ENCODE measurements at regions not wholly inside any gene's neighbourhood (a gene's known extent, or its start where the extent isn't known, plus 50 kb on each side); places are given as distances from the start of the nearest gene placed in this dataset.
A peak's percentile ranks its signal among the peaks of the same experiment; 100 is the strongest.

- Histone ChIP-seq H3K4me1 (no peaks in the 10 kb centered on the region), H3K4me3 (no peak overlapping the region), H3K9me3 (no peaks in the 10 kb centered on the region), H3K27me3 (no peaks in the 10 kb centered on the region), H3K36me3 (no peaks in the 10 kb centered on the region), H3K27ac (no peak overlapping the region)
- WGBS, 2 donors, result 81 to 86% methylated on average over 3 of the region's 3 CpGs
- DNase-seq, result no peak
- no peak for TF ChIP-seq EP300 (IDR thresholded peaks at IDR 0.05)
- TF ChIP-seq POLR2AphosphoS5 (IDR thresholded peaks at IDR 0.05), result no peak
- no peak for TF ChIP-seq CTCF (IDR thresholded peaks at IDR 0.05)
- no peak for TF ChIP-seq POLR2A (IDR thresholded peaks at IDR 0.05)
- intact Hi-C loops (cut with DNase I), result no loop called here
These were observed 102.2 kb upstream of the PRR16 start for GRCh38 chr5:120361941-120362340.

DNA sequence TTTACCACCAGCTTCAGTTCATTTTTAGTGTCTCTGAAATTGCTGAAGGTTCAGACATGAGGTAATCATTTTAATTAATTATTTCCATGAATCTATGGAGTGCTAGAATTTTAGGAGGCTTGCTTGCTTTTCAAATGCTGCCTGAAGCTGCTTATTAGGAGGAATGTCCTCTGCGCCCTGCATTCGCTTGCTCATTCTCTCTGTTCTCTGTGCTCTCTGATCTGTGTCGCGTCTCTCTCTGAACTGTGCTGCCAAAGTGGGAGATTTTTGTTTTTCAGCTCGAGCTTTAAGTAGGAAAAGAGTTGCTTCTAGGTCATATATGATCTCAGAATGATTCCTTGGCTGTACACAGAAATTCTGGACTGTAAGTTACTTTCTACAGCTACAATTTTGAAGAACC is 101.7 kb upstream of the PRR16 start:
- no peak for DNase-seq
- H3K36me3 ChIP-seq, result no peaks in the 10 kb centered on the region

DNA sequence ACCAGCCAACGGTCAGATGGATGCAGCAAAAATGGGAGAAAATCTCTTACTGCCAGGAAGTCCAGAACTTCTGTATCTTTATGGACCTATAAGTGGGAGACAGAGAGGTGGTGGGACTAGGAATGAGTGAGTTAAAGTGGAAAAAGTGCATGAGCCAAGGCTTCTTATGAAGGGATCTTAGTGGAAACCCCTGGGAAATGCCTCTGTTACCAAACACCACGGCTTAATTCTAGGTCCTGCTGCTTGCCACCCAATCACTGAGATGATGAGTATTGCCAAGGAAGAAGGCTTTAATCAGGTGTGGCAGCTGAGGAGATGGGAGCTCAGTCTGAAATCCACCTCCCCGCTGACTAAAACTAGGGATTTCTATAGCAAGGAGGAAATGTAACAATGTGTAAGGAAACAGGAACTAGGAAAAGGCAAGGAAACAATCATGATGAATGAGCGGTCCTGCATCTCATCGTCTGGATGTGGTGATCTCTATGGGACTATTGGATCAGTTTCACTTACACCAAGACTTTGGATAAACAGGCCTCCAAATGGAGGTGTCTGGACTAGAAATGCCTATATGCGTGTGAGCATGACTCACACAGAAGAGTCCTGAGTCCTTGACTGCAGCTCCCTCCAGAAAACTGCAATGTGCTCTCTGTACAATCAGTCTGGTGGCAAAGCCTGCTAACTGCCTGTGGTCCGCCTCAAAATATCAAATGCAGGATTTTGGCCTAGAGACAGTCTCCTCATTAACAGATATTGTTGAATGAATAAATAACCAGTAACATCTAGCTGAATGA is 98.2 kb upstream of the PRR16 start:
- WGBS, 2 donors, result 92 to 93% methylated on average over 7 of the region's 7 CpGs
- intact Hi-C loops (cut with DNase I), result no loop called here
- no peak overlapping the region for H3K4me3 ChIP-seq
- H3K4me1 ChIP-seq, result no peaks in the 10 kb centered on the region
- no peaks in the 10 kb centered on the region for H3K36me3 ChIP-seq
- no peak for DNase-seq
- no peaks in the 10 kb centered on the region for H3K27me3 ChIP-seq
- H3K9me3 ChIP-seq, result no peaks in the 10 kb centered on the region
- no peak overlapping the region for H3K27ac ChIP-seq
- TF ChIP-seq EP300 (IDR thresholded peaks at IDR 0.05) (no peak), POLR2AphosphoS5 (IDR thresholded peaks at IDR 0.05) (no peak), CTCF (IDR thresholded peaks at IDR 0.05) (no peak), POLR2A (IDR thresholded peaks at IDR 0.05) (no peak)

More for the DNA sequence above, 101.7 kb upstream of the PRR16 start:
- Histone ChIP-seq H3K9me3 (no peaks in the 10 kb centered on the region), H3K27ac (no peak overlapping the region), H3K27me3 (no peaks in the 10 kb centered on the region), H3K4me1 (no peaks in the 10 kb centered on the region), H3K4me3 (no peak overlapping the region)
- WGBS, 2 donors, result 92% methylated on average over 5 of the region's 5 CpGs
- intact Hi-C loops (cut with DNase I), result no loop called here
- TF ChIP-seq EP300 (IDR thresholded peaks at IDR 0.05), result no peak
- no peak for TF ChIP-seq CTCF (IDR thresholded peaks at IDR 0.05)
- no peak for TF ChIP-seq POLR2A (IDR thresholded peaks at IDR 0.05)
- no peak for TF ChIP-seq POLR2AphosphoS5 (IDR thresholded peaks at IDR 0.05)

- H3K27me3 ChIP-seq, result no peaks in the 10 kb centered on the region
- TF ChIP-seq EP300 (IDR thresholded peaks at IDR 0.05), result no peak
- TF ChIP-seq CTCF (IDR thresholded peaks at IDR 0.05), result no peak
- TF ChIP-seq POLR2AphosphoS5 (IDR thresholded peaks at IDR 0.05), result no peak
- TF ChIP-seq POLR2A (IDR thresholded peaks at IDR 0.05), result no peak
- no peaks in the 10 kb centered on the region for H3K4me1 ChIP-seq
- 96 to 97% methylated on average over 13 of the region's 13 CpGs for WGBS, 2 donors
- H3K9me3 ChIP-seq, result no peaks in the 10 kb centered on the region
- no peak overlapping the region for H3K4me3 ChIP-seq
- H3K36me3 ChIP-seq, result no peaks in the 10 kb centered on the region
- intact Hi-C loops (cut with DNase I), result no loop called here
- DNase-seq, result peak; percentile 52
- H3K27ac ChIP-seq, result no peak overlapping the region
These were observed 96.0 kb upstream of the PRR16 start for GRCh38 chr5:120367896-120368634.

All from sigmoid colon (tissue), 6 donors.